GM18868 (cell line): ENCODE measurements at regions not wholly inside any gene's neighbourhood (a gene's known extent, or its start where the extent isn't known, plus 50 kb on each side); places are given as distances from the start of the nearest gene placed in this dataset.

ENCODE experiments used
- ATAC-seq: cut with Tn5 transposase; IDR thresholded peaks from one replicate; pipeline ENCODE4 v1.9.1; 2021; ENCODE audit warnings: mild to moderate bottlenecking, moderate library complexity; ENCODE audit not compliant: unreplicated experiment

- no peak for ATAC-seq
Measured at GRCh38 chr15:93253681-93254080, 164.7 kb upstream of the RGMA start.

GRCh38 chr15:93252780-93253179 lies 163.8 kb upstream of the RGMA start:
- no peak for ATAC-seq

GRCh38 chr15:93250950-93251349 lies 161.9 kb upstream of the RGMA start:
- ATAC-seq = no peak

DNA sequence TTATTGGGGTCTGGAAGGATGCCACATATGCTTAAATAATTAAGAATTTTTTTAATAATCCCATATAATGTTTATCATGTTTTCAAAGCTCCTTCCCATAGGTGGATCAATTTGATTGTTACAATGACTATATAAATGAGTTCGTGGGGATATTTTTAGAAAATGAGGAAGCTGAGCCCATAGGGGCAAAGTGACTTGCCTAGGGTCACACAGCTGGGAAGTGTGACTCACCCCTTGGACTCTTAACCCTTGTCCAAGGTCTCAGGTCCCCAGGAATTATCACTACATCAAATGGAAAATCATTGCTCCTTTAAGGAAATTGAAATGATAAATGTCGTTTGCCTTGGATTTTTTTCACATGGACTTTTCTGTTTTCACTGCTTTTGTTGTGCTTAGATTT lies 161.2 kb upstream of the RGMA start:
- ATAC-seq = no peak

DNA sequence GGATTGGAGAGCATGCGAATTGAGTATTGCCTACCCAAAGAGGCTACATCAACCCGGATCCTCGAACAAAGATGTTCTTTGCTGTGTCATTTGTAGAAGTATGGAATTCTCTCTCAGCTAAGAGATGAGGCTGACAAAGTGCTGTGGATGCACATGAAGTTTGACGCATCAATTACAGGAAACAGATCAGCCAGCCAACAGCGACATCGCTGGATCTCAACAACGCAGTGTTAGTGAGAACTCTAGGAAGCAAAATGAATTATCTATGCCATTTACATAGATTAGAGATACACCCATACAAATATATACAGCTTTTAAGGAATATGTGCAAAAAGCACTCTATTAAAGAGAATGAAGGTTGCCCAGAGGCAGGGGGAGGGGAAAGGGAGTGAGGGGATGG lies 160.6 kb upstream of the RGMA start:
- ATAC-seq = no peak

- no peak for ATAC-seq
Measured at GRCh38 chr15:93247466-93248121, 158.6 kb upstream of the RGMA start.

GRCh38 chr15:93246266-93247242 lies 157.5 kb upstream of the RGMA start:
- no peak for ATAC-seq

DNA sequence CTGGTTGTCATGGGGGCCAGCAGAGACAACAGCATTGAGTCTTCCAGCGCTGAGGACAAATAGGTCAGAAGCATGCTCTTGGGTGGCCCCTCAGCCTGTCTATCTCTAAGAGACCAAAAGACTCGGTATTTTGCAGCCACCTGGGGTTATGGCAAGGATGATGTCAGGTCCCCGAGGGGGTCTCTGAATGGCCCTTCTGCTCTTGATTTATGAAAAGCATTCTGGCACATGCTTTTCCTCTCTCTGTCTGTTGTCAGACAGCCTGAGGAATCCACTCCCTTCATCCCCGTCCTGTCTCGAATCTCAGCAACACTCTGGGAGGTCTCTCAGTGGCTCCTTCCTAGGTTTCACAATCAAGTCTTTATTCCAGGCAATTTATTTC lies 156.6 kb upstream of the RGMA start:
- ATAC-seq = no peak

DNA sequence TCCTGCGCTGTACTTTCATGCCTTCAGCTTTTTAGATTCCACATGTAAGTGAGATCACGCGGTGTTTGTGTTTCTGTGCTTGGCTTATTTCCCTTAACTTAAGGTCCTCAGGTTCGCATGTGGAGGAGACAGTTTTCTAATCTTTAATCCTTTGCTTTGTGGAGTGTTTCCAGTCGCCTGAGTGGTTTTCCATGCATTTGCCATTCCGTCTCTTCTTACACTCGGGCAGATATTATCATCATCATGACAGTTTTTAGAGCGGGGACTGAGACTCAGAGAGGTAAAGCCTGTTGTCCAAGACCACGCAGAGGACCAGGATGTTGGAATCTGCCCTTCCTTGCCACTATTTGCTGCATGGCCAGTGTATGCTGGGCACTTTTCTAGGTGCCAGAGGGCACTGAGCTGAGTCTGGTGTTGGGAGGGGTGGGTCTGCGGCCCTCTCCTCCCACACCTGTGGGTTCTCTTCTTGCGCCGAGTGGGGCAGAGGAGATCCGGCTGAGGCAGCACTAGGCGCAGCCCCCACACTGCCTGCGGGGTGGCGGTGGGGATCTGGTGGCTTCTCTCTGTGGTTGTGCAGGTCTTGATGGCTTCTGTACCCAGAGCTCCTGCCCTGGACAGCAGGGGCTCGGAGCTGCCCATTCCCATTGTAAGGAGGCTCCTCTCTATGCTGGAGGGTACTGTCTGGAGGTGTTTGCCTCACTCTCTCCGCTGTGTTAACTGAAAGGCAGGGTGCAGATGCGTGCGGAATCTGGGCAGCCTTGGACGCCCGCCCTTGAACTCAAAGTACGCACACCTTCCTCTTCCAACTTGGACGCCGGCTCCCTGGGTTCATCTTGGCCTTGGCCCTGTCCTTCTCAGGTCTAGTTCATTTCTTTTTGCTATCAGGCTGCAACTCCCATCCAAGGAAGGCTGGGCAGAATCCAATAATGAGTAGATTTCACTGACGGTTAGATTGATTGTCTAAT lies 156.0 kb upstream of the RGMA start:
- ATAC-seq = no peak

GRCh38 chr15:93243573-93243972 lies 154.6 kb upstream of the RGMA start:
- no peak for ATAC-seq

- ATAC-seq = no peak
Measured at GRCh38 chr15:93241696-93242585, 152.9 kb upstream of the RGMA start.

DNA sequence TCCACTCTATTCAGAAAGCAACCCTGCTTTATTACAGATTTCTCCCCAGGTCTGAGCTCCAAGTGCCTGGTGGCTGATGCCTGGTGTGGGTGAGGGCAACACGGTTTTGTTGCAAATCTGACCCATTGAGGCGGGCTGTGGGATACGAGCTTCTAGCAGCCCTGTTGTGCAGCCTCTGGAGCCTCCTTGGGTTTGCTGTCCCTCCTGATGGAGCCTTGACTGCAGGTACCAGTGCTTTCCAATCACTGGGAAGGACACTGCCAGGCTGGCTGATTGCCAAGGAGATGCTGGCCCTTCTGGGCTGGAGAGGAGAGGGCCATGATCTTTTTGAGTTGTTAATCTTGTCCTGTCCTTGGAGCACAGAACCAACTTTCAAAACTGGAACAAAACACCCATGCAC lies 151.0 kb upstream of the RGMA start:
- no peak for ATAC-seq

DNA sequence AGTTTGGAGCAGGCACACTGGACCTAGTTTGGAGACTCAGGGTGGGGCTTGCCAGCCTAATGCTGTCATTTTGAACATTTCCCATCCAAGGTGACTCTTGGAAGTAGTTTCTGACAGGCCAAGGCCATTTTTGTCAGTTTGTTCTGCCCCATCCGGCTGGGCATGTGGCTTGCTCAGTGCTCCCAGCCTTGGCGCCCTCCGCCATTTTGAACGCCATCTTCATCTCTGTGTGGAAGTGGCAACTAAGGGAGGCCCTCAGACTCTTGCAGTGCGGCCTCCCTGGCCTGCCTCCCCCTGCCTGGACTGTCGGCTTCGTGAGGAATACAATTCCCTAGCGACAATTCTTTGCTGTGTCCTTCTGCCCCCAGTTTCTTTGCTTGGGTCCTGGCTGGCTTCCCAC lies 150.6 kb upstream of the RGMA start:
- ATAC-seq = no peak

DNA sequence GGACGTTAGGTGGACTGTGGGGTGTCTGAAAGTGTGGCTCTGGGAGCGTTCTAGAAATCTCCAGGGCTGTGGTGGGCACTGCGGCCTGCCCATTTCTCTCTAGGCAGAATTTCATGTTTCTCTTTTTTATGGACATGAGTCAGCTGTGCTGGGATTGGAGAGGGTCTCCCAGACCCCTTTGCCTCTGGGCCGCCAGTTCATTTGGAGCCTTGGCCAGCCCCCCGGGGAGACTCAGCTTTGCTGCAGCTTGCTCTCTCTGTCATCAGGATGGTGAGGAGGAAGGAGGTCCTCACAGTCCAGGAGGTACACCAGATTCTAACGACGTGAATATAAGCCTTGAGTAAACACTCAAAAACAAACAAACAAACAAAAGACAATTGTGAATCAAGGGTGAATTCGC lies 149.6 kb upstream of the RGMA start:
- ATAC-seq = no peak

DNA sequence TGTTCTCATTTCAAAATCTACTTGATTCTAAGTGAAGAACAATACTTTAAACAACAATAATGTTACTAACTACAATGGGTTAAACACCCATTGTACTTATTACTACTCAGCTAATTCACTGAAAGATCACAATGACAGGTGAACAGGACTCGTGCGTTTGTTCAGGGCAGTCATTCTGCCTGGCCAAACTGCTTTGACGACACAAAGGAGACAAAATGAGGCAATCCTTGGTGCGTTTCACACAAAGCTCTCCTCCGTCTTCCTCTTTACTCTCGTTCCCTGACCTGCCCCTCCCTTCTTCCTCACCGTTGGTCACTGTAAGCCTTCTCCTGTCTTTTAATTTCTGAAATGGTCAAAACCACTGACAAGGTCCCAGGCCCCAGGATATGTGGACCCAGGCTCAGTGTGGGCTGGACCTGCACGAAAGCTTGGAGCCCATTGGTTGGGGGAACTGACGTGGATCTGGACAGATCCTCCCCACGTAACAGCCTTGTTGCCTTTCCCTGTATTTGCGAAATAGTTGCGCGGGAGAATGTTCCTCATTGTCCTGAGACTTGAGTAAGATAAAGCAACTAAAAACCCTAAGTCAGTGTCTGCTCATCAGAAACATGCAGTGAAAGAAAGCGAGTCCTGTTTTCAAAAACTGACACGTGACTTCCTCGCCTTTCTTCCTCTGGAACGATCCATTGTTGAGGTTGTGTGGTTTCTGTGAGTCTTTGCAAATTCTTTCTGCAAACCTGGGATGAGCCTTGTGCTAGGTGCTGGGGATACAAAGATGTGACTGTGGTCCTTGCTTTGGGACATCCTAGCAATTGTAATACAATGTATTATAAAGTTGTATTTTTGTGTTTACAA lies 147.1 kb upstream of the RGMA start:
- ATAC-seq = no peak

DNA sequence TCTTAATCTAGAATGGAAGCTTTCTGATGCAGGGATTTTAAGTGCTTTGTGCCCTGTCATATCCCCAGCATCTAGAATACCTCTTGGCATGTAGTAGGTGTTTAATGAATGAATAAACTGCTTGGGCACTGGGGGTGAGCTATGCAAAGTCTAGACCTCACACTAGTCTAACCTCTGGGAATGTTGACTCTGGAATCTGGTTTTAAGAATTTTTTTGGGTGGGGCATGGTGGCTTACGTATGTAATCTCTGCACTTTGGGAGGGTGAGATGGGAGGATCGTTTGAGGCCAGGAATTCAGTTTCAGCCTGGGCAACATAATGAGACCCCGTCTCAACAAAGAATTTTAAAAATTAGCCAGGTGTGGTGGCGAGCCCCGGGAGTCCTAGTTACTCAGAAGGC lies 146.3 kb upstream of the RGMA start:
- ATAC-seq = no peak

GRCh38 chr15:93233710-93234109 lies 144.7 kb upstream of the RGMA start:
- ATAC-seq = no peak

DNA sequence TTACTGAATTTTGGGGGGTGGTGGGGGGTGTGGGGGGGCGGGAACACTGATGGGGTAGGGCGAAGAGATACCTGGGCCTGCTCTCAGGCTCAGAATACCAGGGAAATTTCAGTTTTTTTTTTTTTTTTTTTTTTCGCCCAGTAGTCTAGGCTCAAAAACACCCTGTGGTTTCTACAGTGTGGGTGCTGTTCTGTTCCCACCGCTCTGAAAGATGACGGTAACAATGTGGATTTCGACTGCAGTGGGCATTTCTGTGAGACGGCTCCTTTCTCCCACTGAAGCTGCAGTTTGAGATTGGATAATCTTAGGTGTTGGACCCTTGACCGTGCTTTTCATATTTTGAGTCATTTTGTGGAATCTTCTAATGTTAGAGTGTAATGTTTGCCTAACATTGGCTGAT lies 143.8 kb upstream of the RGMA start:
- ATAC-seq = no peak

GRCh38 chr15:93231994-93232393 lies 143.0 kb upstream of the RGMA start:
- ATAC-seq = no peak
